GM19099 (cell line): ENCODE measurements at regions not wholly inside any gene's neighbourhood (a gene's known extent, or its start where the extent isn't known, plus 50 kb on each side); places are given as distances from the start of the nearest gene placed in this dataset.

Experiments used
- POLR2A ChIP-seq: IDR thresholded peaks from 3 replicates; pipeline ENCODE4 v1.6.1; 2011; ENCODE audit warnings: low read depth; ENCODE audit not compliant: insufficient read length; ENCODE audit errors: extremely low read depth

DNA sequence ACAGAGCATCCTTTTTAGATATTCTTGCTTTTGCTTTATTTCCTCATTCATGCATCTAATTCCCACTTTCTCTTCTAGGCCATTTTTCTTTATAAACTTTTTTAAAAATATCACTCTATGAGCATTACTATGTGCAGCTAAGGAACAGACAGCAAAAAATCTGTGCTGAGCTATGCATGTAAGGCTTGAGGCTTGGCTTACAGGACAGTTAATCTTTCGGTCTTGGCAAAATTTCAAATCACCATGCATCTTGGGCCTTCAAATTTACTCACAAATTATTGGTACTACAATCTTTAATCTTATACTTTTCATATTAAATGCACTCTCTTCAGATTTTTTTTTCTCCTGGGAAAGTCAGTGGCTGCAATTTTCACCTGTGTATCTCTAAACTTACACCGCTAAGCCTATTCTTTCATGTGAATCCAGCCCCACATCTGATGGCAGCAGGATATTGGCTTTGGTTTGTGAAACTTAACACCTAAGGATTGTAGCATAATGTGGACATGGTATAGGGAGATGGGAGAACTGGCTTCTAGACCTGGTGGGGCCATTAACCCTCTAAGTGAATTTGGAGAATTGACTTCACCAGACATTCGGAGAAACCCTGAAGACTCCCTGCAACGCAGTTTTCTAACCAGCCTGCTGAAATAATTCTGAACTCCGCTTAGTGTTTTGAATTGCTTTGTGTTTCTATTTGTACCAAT, 278.3 kb downstream of the SPRY1 start:
- TF ChIP-seq POLR2A, result no peak

GRCh38 chr4:123675567-123675966, 279.0 kb downstream of the SPRY1 start:
- no peak for TF ChIP-seq POLR2A

- no peak for TF ChIP-seq POLR2A
Measured at GRCh38 chr4:123676071-123676889, 279.7 kb downstream of the SPRY1 start.

DNA sequence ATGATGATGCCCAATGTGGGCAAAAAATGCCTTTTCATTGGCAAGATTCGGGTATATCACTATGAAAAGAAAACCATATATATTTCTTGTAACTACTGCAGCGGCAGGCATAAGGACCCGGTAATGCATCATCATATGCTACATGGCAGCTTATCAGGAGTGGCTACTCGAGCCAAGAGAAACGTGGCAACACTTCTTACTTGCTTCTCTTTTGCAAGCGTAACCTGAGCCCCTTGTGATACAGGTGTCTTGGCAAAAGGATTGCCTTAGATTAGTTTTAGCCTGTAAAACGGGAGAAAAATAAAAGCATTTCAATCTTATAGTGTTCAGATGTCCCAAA, 280.3 kb downstream of the SPRY1 start:
- no peak for TF ChIP-seq POLR2A

GRCh38 chr4:123682931-123683330, 286.3 kb downstream of the SPRY1 start:
- no peak for TF ChIP-seq POLR2A

GRCh38 chr4:123696687-123697086, 300.1 kb downstream of the SPRY1 start:
- no peak for TF ChIP-seq POLR2A

DNA sequence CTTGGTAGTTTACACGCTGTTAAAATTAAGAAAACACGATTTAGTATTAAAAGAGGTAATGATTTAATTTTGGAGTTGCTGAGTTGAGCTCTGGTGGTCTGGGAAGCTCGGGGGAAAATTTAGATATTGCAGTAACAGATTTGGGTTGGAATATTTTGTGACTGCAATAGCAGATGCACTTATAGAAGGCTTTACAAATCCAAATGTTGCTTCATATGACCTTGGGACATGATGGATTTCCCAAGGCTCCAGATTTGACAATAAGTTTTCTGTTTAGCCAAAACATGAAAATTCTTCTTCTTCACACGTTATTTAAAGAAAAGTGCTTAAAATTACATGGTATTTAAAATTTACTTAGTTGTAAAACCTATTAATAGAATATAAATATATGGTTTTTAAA, 302.0 kb downstream of the SPRY1 start:
- no peak for TF ChIP-seq POLR2A

- TF ChIP-seq POLR2A, result no peak
Measured at GRCh38 chr4:123699880-123700771, 303.5 kb downstream of the SPRY1 start.

GRCh38 chr4:123701131-123701575, 304.6 kb downstream of the SPRY1 start:
- no peak for TF ChIP-seq POLR2A

- no peak for TF ChIP-seq POLR2A
Measured at GRCh38 chr4:123705419-123705818, 308.8 kb downstream of the SPRY1 start.

GRCh38 chr4:123706973-123707372, 310.4 kb downstream of the SPRY1 start:
- TF ChIP-seq POLR2A, result no peak

DNA sequence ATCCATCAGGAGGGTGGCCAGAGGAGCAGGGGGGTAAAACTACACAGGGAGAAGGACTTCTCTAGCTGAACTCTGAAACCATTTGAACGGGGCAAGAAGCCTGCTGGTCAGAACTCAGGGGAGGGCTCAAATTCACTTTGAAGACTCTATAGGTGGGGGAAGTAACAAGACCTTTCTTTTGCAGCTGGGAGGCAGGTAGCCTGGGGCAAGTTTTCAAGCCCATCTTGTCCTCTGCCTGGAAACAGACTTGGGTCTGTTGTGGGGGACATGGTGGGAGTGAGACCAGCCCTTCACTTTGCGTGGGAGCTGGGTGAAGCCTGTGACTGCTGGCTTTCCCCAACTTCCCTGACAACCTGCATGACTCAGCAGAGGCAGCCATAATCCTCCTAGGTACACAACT, 312.3 kb downstream of the SPRY1 start:
- TF ChIP-seq POLR2A, result no peak

- no peak for TF ChIP-seq POLR2A
Measured at GRCh38 chr4:123709336-123709735, 312.7 kb downstream of the SPRY1 start.

DNA sequence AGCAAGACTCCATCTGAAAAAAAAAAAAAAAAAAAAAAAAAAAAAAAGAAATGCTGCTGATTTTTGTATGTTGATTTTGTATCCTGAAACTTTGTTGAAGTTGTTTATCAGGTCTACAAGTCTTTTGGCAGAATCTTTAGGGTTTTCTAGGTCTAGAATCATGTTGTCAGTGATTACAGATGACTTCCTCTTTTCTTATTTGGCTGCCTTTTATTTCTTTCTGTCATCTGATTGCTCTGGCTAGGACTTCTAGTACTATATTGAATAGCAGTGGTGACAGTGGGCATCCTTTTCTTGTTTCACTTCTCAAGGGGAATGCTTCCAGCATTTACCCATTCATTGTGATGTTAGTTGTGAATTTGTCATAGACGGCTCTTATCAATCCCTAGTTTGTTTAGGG, 334.4 kb downstream of the SPRY1 start:
- no peak for TF ChIP-seq POLR2A

DNA sequence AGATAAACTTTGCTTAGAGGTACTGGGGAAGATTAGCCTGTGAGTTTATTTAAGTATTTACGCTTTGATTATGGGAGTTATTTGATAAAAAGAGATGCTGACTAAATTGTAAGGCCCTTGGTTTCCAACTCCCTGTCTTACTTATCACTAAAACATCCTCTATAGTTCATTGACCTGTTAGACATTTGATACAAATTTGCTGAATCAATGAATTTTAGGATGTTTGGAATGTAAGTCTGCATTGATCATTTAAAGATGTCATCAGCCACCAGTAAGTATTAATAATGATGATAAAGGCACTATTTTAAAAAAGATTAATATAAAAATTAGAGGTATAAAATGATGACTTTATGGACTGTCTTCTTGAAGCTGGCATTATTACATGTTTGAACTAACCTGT, 340.6 kb downstream of the SPRY1 start:
- no peak for TF ChIP-seq POLR2A
